ENCODE measurements at regions not wholly inside any gene's neighbourhood (a gene's known extent, or its start where the extent isn't known, plus 50 kb on each side); places are given as distances from the start of the nearest gene placed in this dataset.
"Not testable (repeated sequence)": the region's sequence is repeated elsewhere in the genome, so short reads cannot be mapped to it uniquely, and the experiment has no call there.

- DNase-seq, result no peak
Measured at GRCh38 chr1:219071209-219071608, 102.5 kb upstream of the LYPLAL1 start.

GRCh38 chr1:219072329-219072728 is 101.3 kb upstream of the LYPLAL1 start:
- no peak for DNase-seq

- DNase-seq, result no peak
Measured at GRCh38 chr1:219074084-219074728, 99.5 kb upstream of the LYPLAL1 start.

- DNase-seq, result no peak
Measured at GRCh38 chr1:219075121-219075879, 98.4 kb upstream of the LYPLAL1 start.

GRCh38 chr1:219076326-219076937 is 97.2 kb upstream of the LYPLAL1 start:
- no peak for DNase-seq

- not testable (repeated sequence) for DNase-seq
Measured at GRCh38 chr1:219077767-219078166, 95.9 kb upstream of the LYPLAL1 start.

GRCh38 chr1:219081943-219082925 is 91.4 kb upstream of the LYPLAL1 start:
- DNase-seq, result no peak

- DNase-seq, result no peak
Measured at GRCh38 chr1:219083631-219084030, 90.0 kb upstream of the LYPLAL1 start.

- no peak for DNase-seq
Measured at GRCh38 chr1:219085082-219085481, 88.6 kb upstream of the LYPLAL1 start.

- DNase-seq, result no peak
Measured at GRCh38 chr1:219085988-219086387, 87.7 kb upstream of the LYPLAL1 start.

- DNase-seq, result no peak
Measured at GRCh38 chr1:219086956-219087469, 86.7 kb upstream of the LYPLAL1 start.

- DNase-seq, result no peak
Measured at GRCh38 chr1:219088778-219089557, 84.7 kb upstream of the LYPLAL1 start.

- no peak for DNase-seq
Measured at GRCh38 chr1:219090607-219091006, 83.1 kb upstream of the LYPLAL1 start.

GRCh38 chr1:219092206-219092605 is 81.5 kb upstream of the LYPLAL1 start:
- DNase-seq, result no peak

GRCh38 chr1:219099307-219099706 is 74.4 kb upstream of the LYPLAL1 start:
- DNase-seq, result no peak

- DNase-seq, result no peak
Measured at GRCh38 chr1:219100059-219100458, 73.6 kb upstream of the LYPLAL1 start.

- DNase-seq, result not testable (repeated sequence)
Measured at GRCh38 chr1:219102466-219102865, 71.2 kb upstream of the LYPLAL1 start.

GRCh38 chr1:219105893-219106292 is 67.8 kb upstream of the LYPLAL1 start:
- DNase-seq, result no peak

- DNase-seq, result no peak
Measured at GRCh38 chr1:219109424-219110018, 64.2 kb upstream of the LYPLAL1 start.

GRCh38 chr1:219113261-219113660 is 60.4 kb upstream of the LYPLAL1 start:
- no peak for DNase-seq

- no peak for DNase-seq
Measured at GRCh38 chr1:219114014-219114413, 59.7 kb upstream of the LYPLAL1 start.
